Liver (tissue), 8 donors: ENCODE measurements at regions not wholly inside any gene's neighbourhood (a gene's known extent, or its start where the extent isn't known, plus 50 kb on each side); places are given as distances from the start of the nearest gene placed in this dataset.

Experiments used
- DNase-seq: peaks from one replicate; pipeline ENCODE4 v3.0.0-alpha.2; 2017; ENCODE audit warnings: low spot score
- H3K27ac ChIP-seq, 2 donors: one replicate each; pipeline ENCODE4 v1.7.0; 2013; ENCODE audit warnings: inconsistent platforms in 2 of 2, low read length in 2 of 2, control low read depth in 1 of 2, low read depth in 1 of 2, mild to moderate bottlenecking in 1 of 2
- H3K27me3 ChIP-seq, 4 donors: one replicate each; pipeline versions ENCODE4 v1.6.1 to v1.7.0; 2013; ENCODE audit warnings: low read length in 3 of 4, inconsistent platforms in 1 of 4, mild to moderate bottlenecking in 1 of 4, moderate library complexity in 1 of 4; ENCODE audit not compliant: control insufficient read depth in 4 of 4, insufficient read depth in 4 of 4
- H3K36me3 ChIP-seq, 4 donors: one replicate each; pipeline versions ENCODE4 v1.6.1 to v1.7.0; 2013; ENCODE audit warnings: low read length in 3 of 4, mild to moderate bottlenecking in 3 of 4, low read depth in 1 of 4, moderate library complexity in 1 of 4; ENCODE audit not compliant: control insufficient read depth in 4 of 4, insufficient read depth in 3 of 4
- H3K4me1 ChIP-seq, 4 donors: one replicate each; pipeline versions ENCODE4 v1.6.1 to v1.7.0; 2013; ENCODE audit warnings: low read length in 3 of 4, mild to moderate bottlenecking in 3 of 4, moderate library complexity in 1 of 4; ENCODE audit not compliant: control insufficient read depth in 4 of 4, insufficient read depth in 4 of 4
- H3K4me3 ChIP-seq, 3 donors: one replicate each; pipeline versions ENCODE4 v1.6.1 to v1.7.0; 2013; ENCODE audit warnings: low read length in 3 of 3, control low read depth in 1 of 3, low read depth in 1 of 3, mild to moderate bottlenecking in 1 of 3
- H3K9ac ChIP-seq, 2 donors: one replicate each; pipeline ENCODE4 v1.7.0; 2013; ENCODE audit warnings: low read length in 2 of 2, mild to moderate bottlenecking in 2 of 2, moderate library complexity in 2 of 2, control low read depth in 1 of 2, low read depth in 1 of 2
- H3K9me3 ChIP-seq, 4 donors: one replicate each; pipeline versions ENCODE4 v1.6.1 to v1.7.0; 2013; ENCODE audit warnings: low read length in 3 of 4; ENCODE audit not compliant: control insufficient read depth in 4 of 4
- EGR1 ChIP-seq, 2 donors: IDR thresholded peaks; 2 replicates each; pipeline ENCODE4 v1.6.1; 2016 to 2018; ENCODE audit warnings: antibody characterized with exemption in 2 of 2, low read depth in 2 of 2
- FOXA1 ChIP-seq: IDR thresholded peaks from 2 replicates; pipeline ENCODE4 v1.6.1; 2016; ENCODE audit warnings: antibody characterized with exemption
- FOXA2 ChIP-seq: IDR thresholded peaks from 2 replicates; pipeline ENCODE4 v1.6.1; 2016; ENCODE audit warnings: antibody characterized with exemption
- GABPA ChIP-seq, 2 donors: IDR thresholded peaks in 1 of 2; conservative IDR thresholded peaks in 1 of 2; 2 replicates each; pipeline ENCODE4 v1.6.1; 2016; ENCODE audit warnings: antibody characterized with exemption in 2 of 2, mild to moderate bottlenecking in 1 of 2, moderate library complexity in 1 of 2
- HNF4A ChIP-seq, 2 donors: conservative IDR thresholded peaks; 2 replicates each; pipeline ENCODE4 v1.6.1; 2016; ENCODE audit warnings: antibody characterized with exemption in 2 of 2, mild to moderate bottlenecking in 2 of 2
- HNF4G ChIP-seq: IDR thresholded peaks from 2 replicates; pipeline ENCODE4 v1.6.1; 2016; ENCODE audit warnings: antibody characterized with exemption
- JUND ChIP-seq, 2 donors: IDR thresholded peaks; 2 replicates each; pipeline ENCODE4 v1.6.1; 2016; ENCODE audit warnings: antibody characterized with exemption in 2 of 2
- NR2F2 ChIP-seq: IDR thresholded peaks from 2 replicates; pipeline ENCODE4 v1.6.1; 2016; ENCODE audit warnings: antibody characterized with exemption
- RAD21 ChIP-seq, 2 donors: IDR thresholded peaks; 2 replicates each; pipeline ENCODE4 v1.6.1; 2016; ENCODE audit warnings: antibody characterized with exemption in 2 of 2, mild to moderate bottlenecking in 2 of 2
- RXRA ChIP-seq, 2 donors: IDR thresholded peaks; 2 replicates each; pipeline ENCODE4 v1.6.1; 2017 to 2018; ENCODE audit warnings: antibody characterized with exemption in 2 of 2, mild to moderate bottlenecking in 1 of 2
- SP1 ChIP-seq: IDR thresholded peaks from 2 replicates; pipeline ENCODE4 v1.6.1; 2018; ENCODE audit warnings: antibody characterized with exemption, mild to moderate bottlenecking
- TAF1 ChIP-seq: conservative IDR thresholded peaks from 2 replicates; pipeline ENCODE4 v1.6.1; 2016; ENCODE audit warnings: antibody characterized with exemption, mild to moderate bottlenecking
- YY1 ChIP-seq: IDR thresholded peaks from 2 replicates; pipeline ENCODE4 v1.6.1; 2016; ENCODE audit warnings: antibody characterized with exemption, mild to moderate bottlenecking
- WGBS: extraction: QIAGEN DNeasy Blood & Tissue Kit; methylation state at CpG from one replicate; pipeline ENCODE4 v1.1.7; 2013; 5-methylcytosine and 5-hydroxymethylcytosine counted together
- TF ChIP-seq, protein P1 (sequence below): IDR thresholded peaks from 2 replicates; pipeline ENCODE4 v1.6.1; 2016; ENCODE audit warnings: antibody characterized with exemption
- TF ChIP-seq, protein P2 (sequence below): IDR thresholded peaks from 2 replicates; pipeline ENCODE4 v1.6.1; 2016; ENCODE audit warnings: antibody characterized with exemption
- TF ChIP-seq, protein P3 (sequence below): IDR thresholded peaks from 2 replicates; pipeline ENCODE4 v1.6.1; 2016; ENCODE audit warnings: antibody characterized with exemption
- TF ChIP-seq, protein P4 (sequence below): IDR thresholded peaks from 2 replicates; pipeline ENCODE4 v1.6.1; 2016; ENCODE audit warnings: antibody characterized with exemption, mild to moderate bottlenecking
- TF ChIP-seq, protein P5 (sequence below): fragments of 150-350 bp; IDR thresholded peaks from 2 replicates; pipeline ENCODE4 v1.5.1; 2017; ENCODE audit warnings: improper control_type of control experiment, low read depth, low read length; ENCODE audit not compliant: missing input control
- donor health status: healthy.
- donor health status: healthy.
- donor health status: healthy.
- donor health status: healthy.
- donor health status: healthy.

DNA sequence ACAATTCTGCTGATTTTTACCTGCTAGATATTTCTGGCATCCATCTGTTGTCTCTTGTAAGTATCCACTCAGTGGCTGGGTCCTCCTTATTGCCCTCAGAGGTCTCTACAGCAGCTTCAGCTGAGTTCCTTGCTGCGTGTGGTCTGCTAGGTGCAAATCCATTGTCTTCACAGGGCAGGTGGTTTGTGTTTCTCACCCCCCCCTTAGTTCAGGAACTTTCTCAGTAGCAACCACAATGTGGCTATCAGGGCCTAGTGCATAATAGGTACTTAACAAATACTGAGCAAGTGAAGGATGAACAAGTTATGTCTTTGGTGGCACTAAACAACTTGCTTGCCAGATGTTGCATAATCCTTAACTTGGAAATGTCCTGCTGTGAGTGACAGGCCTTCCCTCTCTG is 96.7 kb upstream of the KLHL25 start:
- Histone ChIP-seq H3K36me3 (no peaks in the 10 kb centered on the region), H3K9ac (no peak overlapping the region), H3K4me1 (no peaks in the 10 kb centered on the region), H3K27me3 (peaks cover 0 to 4% (median 0%) of the 10 kb centered on the region in 4 donors), H3K27ac (no peak overlapping the region), H3K9me3 (no peaks in the 10 kb centered on the region), H3K4me3 (no peak overlapping the region)
- no peak for TF ChIP-seq FOXA1
- TF ChIP-seq, protein P1, sequence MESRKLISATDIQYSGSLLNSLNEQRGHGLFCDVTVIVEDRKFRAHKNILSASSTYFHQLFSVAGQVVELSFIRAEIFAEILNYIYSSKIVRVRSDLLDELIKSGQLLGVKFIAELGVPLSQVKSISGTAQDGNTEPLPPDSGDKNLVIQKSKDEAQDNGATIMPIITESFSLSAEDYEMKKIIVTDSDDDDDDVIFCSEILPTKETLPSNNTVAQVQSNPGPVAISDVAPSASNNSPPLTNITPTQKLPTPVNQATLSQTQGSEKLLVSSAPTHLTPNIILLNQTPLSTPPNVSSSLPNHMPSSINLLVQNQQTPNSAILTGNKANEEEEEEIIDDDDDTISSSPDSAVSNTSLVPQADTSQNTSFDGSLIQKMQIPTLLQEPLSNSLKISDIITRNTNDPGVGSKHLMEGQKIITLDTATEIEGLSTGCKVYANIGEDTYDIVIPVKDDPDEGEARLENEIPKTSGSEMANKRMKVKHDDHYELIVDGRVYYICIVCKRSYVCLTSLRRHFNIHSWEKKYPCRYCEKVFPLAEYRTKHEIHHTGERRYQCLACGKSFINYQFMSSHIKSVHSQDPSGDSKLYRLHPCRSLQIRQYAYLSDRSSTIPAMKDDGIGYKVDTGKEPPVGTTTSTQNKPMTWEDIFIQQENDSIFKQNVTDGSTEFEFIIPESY, result no peak
- no peak for TF ChIP-seq JUND (IDR thresholded peaks at IDR 0.05)
- TF ChIP-seq, protein P2, sequence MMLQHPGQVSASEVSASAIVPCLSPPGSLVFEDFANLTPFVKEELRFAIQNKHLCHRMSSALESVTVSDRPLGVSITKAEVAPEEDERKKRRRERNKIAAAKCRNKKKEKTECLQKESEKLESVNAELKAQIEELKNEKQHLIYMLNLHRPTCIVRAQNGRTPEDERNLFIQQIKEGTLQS, result no peak
- no peak for TF ChIP-seq RAD21 (IDR thresholded peaks at IDR 0.05)
- no peak for TF ChIP-seq NR2F2
- TF ChIP-seq YY1, result no peak
- TF ChIP-seq, protein P3, sequence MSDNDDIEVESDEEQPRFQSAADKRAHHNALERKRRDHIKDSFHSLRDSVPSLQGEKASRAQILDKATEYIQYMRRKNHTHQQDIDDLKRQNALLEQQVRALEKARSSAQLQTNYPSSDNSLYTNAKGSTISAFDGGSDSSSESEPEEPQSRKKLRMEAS, result no peak
- no peak for TF ChIP-seq RXRA (IDR thresholded peaks at IDR 0.05)
- no peak for TF ChIP-seq FOXA2
- TF ChIP-seq, protein P4, sequence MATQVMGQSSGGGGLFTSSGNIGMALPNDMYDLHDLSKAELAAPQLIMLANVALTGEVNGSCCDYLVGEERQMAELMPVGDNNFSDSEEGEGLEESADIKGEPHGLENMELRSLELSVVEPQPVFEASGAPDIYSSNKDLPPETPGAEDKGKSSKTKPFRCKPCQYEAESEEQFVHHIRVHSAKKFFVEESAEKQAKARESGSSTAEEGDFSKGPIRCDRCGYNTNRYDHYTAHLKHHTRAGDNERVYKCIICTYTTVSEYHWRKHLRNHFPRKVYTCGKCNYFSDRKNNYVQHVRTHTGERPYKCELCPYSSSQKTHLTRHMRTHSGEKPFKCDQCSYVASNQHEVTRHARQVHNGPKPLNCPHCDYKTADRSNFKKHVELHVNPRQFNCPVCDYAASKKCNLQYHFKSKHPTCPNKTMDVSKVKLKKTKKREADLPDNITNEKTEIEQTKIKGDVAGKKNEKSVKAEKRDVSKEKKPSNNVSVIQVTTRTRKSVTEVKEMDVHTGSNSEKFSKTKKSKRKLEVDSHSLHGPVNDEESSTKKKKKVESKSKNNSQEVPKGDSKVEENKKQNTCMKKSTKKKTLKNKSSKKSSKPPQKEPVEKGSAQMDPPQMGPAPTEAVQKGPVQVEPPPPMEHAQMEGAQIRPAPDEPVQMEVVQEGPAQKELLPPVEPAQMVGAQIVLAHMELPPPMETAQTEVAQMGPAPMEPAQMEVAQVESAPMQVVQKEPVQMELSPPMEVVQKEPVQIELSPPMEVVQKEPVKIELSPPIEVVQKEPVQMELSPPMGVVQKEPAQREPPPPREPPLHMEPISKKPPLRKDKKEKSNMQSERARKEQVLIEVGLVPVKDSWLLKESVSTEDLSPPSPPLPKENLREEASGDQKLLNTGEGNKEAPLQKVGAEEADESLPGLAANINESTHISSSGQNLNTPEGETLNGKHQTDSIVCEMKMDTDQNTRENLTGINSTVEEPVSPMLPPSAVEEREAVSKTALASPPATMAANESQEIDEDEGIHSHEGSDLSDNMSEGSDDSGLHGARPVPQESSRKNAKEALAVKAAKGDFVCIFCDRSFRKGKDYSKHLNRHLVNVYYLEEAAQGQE, result no peak
- TF ChIP-seq GABPA (IDR thresholded peaks at IDR 0.05 in 1 of 2, conservative IDR thresholded peaks at IDR 0.05 in 1 of 2), result no peak
- no peak for TF ChIP-seq TAF1
- TF ChIP-seq, protein P5, sequence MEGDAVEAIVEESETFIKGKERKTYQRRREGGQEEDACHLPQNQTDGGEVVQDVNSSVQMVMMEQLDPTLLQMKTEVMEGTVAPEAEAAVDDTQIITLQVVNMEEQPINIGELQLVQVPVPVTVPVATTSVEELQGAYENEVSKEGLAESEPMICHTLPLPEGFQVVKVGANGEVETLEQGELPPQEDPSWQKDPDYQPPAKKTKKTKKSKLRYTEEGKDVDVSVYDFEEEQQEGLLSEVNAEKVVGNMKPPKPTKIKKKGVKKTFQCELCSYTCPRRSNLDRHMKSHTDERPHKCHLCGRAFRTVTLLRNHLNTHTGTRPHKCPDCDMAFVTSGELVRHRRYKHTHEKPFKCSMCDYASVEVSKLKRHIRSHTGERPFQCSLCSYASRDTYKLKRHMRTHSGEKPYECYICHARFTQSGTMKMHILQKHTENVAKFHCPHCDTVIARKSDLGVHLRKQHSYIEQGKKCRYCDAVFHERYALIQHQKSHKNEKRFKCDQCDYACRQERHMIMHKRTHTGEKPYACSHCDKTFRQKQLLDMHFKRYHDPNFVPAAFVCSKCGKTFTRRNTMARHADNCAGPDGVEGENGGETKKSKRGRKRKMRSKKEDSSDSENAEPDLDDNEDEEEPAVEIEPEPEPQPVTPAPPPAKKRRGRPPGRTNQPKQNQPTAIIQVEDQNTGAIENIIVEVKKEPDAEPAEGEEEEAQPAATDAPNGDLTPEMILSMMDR, result no peak
- TF ChIP-seq HNF4A (conservative IDR thresholded peaks at IDR 0.05), result no peak
- TF ChIP-seq EGR1 (IDR thresholded peaks at IDR 0.05; ENCODE audit: low read depth in 2 of 2), result no peak
- no peak for TF ChIP-seq HNF4G
- TF ChIP-seq SP1, result no peak
- DNase-seq, result no peak
- WGBS, result 93% methylated on average over 1 of the region's 1 CpG

DNA sequence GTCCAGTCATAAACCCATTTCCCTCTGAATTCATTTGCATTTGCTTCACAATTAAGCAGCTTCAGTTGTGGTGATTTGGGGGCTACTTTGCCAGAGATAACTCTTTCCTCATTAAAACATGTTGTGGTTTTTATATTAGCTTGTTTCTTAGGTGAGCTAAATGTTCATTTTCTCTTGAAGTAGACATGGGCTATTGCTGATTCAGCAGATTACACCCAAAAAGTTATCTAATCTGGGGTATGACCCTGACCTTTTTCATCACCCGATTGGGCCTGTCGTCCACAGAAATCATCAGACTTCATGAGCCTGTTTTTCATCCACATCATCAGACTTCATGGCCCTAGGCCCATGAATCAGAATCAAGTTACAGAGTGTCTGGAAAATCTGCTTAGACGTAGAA is 97.5 kb upstream of the KLHL25 start:
- no peak overlapping the region for H3K27ac ChIP-seq
- no peak overlapping the region for H3K4me3 ChIP-seq
- no peaks in the 10 kb centered on the region for H3K9me3 ChIP-seq
- H3K9ac ChIP-seq, result no peak overlapping the region
- no peaks in the 10 kb centered on the region for H3K4me1 ChIP-seq
- H3K36me3 ChIP-seq, result no peaks in the 10 kb centered on the region
- DNase-seq, result no peak
- WGBS, result 81% methylated on average over 3 of the region's 3 CpGs
- H3K27me3 ChIP-seq, result peaks cover 0 to 4% (median 0%) of the 10 kb centered on the region in 4 donors
- TF ChIP-seq, protein P2, result no peak
- TF ChIP-seq HNF4G, result no peak
- TF ChIP-seq, protein P3, result no peak
- TF ChIP-seq JUND (IDR thresholded peaks at IDR 0.05), result no peak
- no peak for TF ChIP-seq SP1
- no peak for TF ChIP-seq RAD21 (IDR thresholded peaks at IDR 0.05)
- TF ChIP-seq FOXA2, result no peak
- TF ChIP-seq, protein P1, result no peak
- no peak for TF ChIP-seq FOXA1
- no peak for TF ChIP-seq TAF1
- no peak for TF ChIP-seq RXRA (IDR thresholded peaks at IDR 0.05)
- TF ChIP-seq, protein P4, result no peak
